Stimulated activated CD4-positive, alpha-beta T cell treated with anti-CD3 and anti-CD28 coated beads, TNF-alpha, amount 100 ng/mL, for 1 hour (primary cell): ENCODE measurements at regions not wholly inside any gene's neighbourhood (a gene's known extent, or its start where the extent isn't known, plus 50 kb on each side); places are given as distances from the start of the nearest gene placed in this dataset.

ENCODE experiments used
- DNase-seq, 3 donors: peaks; one replicate each; pipeline ENCODE4 v3.0.0-alpha.2; 2020; ENCODE audit warnings: low read depth in 3 of 3, low spot score in 1 of 3

DNA sequence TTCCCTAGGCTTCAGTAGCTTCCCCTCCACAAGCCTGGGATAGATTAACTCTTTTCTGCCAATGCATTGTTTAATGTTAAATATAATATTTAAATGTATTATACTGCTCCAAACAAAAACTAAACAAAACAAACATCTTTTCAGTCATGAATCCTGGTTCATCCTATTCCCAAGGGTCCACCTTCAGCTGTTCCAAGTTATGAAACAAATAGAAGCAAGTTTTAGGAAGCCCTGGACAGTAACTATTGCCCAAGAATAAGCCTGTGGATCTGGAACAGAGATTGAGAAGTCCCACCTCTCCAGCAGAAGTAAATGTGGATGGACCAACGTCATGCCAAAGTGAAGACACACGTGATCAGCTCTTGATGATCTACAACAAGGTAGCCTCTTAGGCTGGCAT is 408.1 kb downstream of the SETD4 start:
- no peak for DNase-seq

DNA sequence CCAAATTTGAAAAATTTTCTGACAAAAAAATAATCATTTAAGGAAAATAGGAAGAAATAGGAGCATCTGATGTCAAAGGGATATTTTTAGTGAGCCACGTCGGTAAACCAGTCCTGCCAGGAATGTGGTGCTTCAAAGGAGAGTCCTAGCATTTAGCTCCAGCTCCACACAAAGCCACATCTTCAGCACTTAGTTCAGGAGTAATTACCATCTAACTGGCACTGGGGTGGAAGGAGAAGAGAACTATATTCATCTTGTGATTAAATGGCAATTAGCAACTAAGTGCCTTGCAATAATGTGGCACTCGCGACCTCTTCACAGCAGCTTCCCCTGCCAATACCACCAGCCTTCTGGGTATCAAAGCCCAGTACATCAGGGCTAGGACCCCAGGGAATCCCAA is 409.1 kb downstream of the SETD4 start:
- DNase-seq, result no peak

DNA sequence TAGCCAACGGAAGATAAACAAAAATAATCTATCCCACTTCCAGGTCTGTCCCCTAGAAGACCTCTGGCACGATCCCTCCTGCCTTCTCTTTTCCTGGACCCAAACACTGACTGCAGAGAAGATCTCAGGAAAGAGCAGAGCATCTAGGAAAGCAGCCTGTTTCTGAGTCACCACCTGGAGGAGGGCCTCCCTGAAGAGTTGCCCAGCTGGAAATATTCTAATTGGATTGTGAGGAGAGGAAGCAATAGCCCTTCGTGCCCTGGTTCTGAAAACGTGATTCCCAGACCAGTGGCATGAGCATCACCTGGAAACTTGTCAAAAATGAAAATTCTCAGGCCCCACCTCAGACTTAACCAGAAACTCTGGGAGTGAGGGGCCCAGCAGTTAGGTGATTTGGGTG is 411.1 kb downstream of the SETD4 start:
- no peak for DNase-seq

DNA sequence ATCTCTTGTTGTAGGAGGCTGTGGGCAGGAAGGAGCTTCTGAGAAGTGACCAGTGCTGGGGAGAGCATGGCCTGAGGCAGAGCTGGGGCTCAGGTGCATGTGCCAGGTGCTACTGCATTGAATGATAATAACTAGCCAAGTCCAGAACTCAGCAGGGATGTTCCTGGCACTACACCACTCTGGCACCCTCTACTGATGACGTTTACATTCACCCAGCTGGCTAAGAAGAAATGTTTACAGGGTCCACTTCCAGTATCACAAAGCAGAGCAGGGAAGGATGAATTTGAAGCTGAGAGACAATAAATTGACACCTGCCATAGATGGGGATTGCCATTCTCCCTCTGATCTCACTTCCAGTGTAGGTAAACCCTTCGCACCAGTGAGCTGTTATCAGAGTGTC is 411.8 kb downstream of the SETD4 start:
- DNase-seq, result no peak

DNA sequence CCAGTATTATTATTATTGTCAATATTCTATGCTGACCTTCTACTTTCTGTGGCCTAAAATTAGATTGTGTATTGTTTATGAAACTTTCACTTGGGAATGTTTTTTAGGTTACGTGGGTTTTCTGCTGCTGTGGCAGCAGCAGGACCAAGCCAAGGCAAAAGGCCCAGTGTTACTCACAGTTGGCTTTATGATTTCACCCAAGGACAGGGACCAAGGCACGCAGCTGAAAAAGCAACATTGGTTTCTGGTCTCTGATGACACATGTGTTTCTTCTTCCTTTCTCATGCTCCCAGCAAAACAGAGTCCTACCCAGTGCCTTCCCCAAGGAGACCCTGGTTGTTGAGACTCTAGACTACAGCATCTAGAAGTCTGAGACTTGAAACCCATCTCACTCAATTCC is 413.7 kb downstream of the SETD4 start:
- DNase-seq, result no peak

DNA sequence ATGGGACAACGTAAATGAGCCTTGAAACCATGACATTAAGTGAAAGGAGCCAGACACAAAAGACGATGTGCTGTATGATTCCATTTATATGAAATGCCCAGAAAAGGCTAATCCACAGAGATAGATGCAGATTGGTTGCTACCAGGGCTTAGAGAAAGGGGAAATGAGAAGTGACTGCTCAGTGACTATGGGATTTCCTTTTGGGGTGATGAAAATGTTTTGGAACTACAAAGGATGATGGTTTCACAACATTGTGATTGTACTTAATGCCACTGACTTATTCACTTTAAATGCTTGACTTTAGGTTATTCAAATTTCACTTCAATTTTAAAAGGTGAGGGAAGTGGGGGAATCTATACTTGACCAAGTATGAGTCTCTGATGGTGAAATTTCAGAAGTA is 414.3 kb downstream of the SETD4 start:
- no peak for DNase-seq

DNA sequence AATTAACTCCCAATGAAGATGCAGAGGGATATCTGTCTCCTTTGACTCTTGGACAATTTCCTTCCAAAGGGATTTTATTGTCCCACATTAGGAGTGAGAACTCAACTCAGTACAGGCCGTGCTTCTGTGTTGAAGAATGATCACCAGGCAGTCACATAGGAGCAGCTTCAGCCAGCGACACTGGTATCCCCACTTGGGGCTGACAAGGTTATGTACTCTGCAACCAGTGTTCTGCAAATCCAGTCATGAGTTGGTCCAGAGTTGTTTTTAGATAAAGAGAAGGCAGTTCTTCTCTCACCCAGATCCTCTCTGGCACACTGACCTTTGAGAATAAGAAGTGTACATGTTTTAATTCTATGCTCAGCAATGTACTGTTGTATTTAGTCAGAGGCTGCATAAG is 415.8 kb downstream of the SETD4 start:
- DNase-seq, result no peak

DNA sequence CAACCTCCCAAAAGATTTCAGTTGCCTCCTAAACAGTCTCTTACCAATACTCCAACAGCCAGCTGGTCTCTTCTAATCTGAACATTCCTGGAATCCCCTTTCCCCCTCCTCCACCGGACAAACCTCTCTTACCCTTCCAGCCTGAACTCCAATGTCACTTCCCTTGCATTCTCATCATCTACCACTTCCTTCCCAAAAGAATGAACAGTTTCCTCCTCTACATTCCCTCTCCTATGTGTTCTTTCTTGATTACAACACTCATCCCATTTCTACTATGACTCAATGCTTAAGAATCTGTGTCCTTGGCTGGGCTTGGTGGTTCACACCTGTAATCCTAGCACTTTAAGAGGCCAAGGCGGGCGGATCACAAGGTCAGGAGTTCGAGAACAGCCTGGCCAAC is 417.1 kb downstream of the SETD4 start:
- no peak for DNase-seq

DNA sequence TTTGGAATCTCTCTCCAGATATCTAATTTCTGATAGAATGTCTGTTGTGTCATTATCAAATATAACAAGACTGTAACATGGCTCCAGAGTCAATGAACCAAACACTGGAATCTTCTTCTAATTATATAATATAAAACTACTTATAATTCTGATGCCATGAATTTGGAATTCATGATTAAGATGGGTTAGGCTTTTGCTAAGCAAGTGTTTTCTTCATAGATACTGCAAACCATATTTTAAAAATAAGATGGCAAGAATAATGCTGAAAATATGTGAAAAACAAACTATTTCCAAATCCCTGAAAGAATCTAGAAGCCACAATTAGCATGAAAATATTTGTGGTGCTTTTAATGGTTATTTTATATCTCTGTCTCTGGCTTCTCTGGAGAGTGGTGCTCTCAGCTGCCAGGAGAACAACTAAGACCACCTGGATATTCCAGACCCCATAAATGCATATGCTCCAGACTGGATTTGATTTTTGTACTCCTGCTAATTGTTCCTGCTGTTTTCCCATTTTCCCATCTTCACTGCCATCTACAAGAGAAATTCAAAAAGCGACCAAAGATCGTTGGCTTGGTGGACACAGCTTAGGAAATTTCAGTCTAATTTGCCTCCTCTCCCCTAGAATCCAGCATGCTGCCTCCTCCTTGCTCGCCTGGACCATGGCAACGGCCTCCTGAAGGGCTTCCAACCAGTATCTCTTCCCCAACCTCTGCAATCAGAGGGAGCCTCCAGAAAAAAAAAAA is 418.9 kb downstream of the SETD4 start:
- no peak for DNase-seq

DNA sequence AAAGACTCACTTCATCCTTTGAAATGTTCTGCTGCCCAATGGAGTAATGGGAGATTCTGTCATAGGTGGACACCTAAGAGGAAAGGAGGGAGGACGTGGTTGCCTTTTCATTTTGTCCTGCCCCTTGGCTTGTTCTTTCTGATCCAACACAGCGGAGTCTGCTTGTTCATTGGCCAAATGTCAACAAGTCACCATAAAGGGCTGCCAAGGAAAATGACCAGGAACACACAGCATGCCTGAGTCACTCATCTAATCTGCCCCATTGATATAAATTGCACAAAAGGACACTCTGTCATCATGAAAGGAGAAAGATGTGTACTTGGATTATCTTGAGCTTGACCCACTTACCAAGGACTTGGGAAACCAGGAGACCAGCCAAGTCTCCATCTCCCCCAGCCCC is 422.9 kb downstream of the SETD4 start:
- no peak for DNase-seq

DNA sequence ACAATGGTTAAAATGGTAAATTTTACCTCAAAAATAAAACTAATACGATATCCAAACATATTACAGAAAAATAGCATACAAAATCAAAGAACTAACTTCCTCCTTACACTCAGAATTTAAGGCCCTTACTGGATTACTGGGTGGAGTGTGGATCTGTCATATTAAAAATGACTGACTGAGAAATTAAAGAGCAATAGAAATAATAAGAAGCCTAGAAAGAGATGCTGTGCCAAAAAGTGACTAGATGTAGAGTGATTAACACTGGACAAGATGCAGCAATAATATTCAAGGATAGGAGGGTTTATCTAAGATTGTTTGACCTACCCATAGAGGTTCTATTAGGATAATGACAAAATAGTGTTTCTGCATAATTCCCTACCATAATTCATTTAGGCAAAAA is 424.3 kb downstream of the SETD4 start:
- no peak for DNase-seq

DNA sequence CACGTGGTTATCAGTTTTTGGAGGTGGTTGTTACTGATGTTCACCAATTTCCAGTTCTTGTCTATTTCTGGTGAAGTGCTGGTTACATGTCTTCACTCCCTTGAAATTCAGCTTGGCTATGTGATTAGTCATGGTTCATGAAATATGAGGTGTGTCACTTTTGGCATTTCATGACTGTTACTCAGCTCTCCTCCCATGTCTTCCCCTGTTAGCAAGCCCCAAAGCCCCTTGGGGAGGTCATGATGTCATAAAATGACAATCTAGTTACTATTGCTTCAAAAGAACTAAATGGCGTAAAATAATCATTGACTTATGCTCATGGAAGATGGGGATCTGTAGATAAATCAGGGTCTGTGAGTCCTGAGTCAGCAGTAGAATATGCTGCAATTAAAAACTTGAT is 425.1 kb downstream of the SETD4 start:
- no peak for DNase-seq

DNA sequence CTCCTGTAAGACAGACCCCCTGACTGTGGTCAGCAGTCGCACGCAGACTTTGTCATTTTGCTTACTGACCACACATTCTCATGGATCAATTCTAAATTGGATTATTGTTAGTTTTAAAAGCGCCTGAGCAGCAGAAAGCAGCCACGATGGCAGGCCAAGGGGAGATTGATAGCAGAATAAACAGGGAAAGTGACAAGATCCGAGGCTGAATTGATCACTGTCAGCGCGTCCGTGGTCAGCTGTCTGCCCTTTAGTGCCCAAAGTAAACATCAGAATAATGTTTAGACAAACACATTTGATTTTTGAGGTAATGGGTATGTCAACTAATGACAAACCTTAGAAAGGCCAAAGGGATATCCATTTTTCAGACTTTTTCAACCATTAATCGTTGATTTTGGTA is 426.8 kb downstream of the SETD4 start:
- no peak for DNase-seq

DNA sequence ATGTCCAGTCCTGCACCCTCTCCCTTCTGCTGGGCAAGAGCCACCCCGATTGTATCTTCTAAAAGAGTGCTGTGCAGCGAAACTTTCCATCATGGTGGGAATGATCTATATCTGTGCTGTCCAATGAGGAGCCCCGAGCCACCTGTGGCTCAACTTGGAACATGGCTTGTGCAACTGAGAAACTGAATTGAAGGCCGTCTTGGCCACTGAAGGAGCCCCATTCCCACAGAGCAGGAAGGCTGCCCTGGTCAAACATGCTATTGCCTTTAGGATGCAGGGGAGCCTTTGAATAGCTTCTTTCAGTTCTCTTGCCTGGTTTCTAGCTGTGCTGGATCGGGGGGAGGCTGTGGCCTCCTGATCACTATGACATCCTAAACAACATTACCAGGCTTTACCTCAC is 427.6 kb downstream of the SETD4 start:
- DNase-seq, result no peak

DNA sequence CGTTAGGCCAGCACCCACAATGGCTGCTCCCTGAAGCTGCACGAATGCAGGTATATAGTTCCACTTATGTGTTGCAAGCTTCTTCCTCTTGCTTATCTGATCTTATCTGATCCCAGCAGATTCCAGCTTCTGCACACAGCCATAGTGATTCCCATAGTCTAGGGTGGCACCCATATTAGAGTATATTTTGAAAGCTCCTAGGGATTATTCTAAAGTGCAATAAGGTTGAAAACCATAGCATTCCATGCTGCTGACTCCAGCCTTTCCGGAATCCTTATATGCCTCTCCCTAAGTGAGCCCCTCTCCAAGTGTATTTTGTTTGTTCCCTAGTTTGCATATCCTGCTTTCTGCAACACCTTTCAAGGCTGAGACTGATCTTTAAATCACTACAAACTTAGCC is 432.0 kb downstream of the SETD4 start:
- no peak for DNase-seq

DNA sequence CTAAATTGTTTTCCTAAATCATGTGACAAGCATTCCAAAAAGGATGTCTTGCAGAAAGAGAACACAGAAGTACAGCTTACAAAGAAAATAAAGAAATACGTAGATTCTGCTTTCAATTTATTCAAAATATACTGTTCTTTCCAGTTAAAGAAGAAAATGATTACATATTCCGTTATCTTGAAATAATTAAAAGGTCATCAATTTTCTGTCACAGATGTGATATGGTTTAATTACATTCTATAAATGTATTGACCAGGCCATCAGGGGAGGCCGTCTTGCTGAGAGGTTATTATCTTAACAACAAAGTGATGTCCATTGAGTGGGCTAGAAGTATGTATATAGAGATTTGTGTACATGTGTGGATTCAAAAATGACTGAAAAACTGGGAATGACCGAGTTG is 432.9 kb downstream of the SETD4 start:
- no peak for DNase-seq

DNA sequence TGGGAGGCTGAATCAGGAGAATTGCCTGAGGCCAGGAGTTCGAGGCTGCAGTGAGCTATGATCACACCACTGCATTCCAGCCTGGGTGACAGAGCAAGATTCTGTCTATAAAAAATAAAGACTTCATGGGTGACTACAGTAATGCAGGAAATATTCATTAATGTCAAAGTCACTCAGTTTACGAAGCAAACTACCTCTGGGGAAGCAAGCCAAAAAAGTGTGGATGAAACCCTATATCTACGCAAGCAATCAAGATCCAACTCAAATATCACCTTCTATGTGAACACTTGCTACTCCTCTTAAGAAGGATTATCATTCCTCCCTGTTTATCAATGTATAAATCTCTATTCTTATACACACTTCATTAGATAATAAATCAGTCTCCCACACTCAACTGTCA is 434.8 kb downstream of the SETD4 start:
- DNase-seq, result no peak

DNA sequence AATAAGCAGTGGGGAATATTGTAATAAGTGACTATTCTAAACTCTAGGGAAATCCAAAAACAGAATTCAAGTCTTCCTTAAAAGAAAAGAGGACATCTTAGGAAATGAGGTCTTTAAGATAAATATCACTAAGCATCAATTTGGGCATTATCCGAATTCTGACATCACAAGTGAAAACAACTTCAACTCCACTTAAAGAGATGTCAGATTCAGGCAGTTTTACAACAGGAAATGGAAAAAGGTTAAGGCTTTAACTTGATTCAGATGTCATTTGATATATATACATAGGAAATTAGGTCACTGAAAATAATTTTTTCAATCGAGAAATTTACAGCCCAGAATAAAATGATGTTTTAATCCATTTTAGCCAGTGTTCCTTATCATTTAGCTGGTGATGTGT is 435.4 kb downstream of the SETD4 start:
- no peak for DNase-seq

DNA sequence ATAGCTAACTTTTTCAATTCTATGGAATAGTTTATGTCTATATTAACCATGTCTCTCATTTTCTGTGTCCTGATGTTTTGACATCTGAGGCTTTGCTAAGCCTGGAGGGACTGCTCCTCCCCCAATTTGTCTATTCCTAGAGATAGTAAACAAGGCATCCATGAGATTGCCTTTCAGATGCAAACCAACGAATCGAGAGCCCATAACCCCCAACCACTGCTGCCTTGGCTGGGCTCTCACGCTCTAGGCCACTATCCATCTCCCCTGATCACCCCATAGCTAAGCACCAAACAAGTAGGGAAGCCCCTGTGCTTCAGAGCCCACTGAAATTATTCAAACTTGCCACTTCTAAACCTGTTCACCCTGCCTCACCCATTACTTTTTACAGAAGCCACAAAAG is 437.7 kb downstream of the SETD4 start:
- no peak for DNase-seq

DNA sequence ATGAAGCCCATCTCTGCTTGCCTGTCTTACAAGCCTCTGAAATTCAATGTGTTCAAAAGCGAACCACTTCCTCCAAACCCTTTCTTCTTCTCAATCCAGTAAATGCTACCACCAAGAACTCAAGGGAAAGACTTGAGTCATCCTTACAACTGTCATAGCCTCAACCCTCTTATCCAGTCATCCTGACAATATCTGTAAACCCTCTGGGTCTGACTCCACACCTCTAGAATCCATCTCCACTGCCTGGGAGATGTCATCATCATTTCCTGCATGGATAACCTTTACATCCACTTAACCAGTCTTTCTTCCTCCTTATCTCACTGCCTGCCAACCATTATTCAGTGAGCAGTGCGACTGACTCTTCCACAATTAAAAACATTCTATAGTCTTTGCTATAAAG is 441.1 kb downstream of the SETD4 start:
- DNase-seq, result no peak

DNA sequence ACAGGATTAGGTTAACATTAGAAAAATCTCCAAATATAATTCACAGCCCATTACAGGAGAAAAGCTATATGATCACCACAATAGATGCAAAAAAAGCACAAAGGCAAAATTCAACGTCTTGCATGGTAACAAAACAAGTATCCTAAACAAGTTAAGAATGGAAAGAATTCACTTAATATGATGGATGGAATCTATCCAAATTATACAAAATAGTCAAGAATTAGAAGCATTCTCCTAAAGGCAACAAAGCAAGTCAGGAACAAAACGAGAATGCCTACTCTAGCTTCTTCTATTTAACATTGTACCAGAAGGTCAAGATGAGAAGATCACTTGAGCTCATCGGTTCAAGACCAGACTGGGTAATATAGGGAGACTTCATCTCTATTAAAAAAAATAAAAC is 442.8 kb downstream of the SETD4 start:
- DNase-seq, result no peak

DNA sequence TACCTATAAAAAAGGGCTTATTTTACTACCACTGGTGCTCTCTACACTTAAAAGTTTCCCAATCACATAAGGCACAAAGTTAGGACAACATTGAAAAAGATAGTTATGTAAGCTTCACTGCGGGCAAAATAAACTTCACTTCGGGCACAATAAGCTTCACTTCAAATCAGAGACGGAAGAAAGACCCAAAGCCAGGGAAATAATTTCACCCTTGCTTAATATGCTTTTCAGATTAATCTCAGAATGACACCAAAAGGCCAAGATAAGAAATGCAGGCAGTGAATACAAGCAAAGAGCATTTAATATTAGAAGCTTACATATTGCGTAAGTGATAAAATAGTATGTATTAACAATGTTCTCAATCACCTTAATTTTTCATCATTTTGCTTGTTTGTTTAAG is 444.2 kb downstream of the SETD4 start:
- no peak for DNase-seq

DNA sequence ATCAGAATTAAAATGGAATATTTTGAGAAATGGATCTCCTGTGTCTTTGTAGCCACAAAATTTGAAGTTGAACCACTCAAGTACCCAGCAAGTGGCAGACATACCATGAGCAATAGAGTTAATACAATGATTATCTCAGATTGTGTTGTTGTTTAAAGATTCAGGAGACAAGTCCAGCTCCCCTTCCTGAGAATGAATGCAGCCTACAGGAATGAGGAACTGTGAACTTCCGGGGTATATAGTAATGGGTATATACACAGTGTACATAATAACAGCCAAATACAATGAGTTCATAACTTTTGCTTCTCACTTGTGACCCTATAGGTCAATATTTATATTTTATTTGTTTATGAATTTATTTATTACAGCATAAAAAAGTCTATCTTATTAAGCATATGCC is 445.0 kb downstream of the SETD4 start:
- DNase-seq, result no peak
